Adrenal gland (tissue), 5 donors: ENCODE measurements at regions not wholly inside any gene's neighbourhood (a gene's known extent, or its start where the extent isn't known, plus 50 kb on each side); places are given as distances from the start of the nearest gene placed in this dataset.

ENCODE experiments used
- CTCF ChIP-seq, 6 experiments: fragments of 450-650 bp in 4 of 6; fragments of 200-600 bp in 2 of 6; sonication (generic) in 1 of 6; IDR thresholded peaks; 1 replicate in 5 of 6; 2 replicates in 1 of 6; pipeline versions ENCODE4 v1.5.1 to v1.8.0; 2016 to 2021; ENCODE audit warnings: antibody characterized with exemption in 6 of 6, mild to moderate bottlenecking in 2 of 6, moderate library complexity in 1 of 6
- POLR2A ChIP-seq, 2 donors: fragments of 450-650 bp; IDR thresholded peaks; one replicate each; pipeline ENCODE4 v1.6.1; 2017; ENCODE audit warnings: antibody characterized with exemption in 2 of 2, mild to moderate bottlenecking in 2 of 2, moderate library complexity in 1 of 2
- donor health status: DM: no; HTN: no; CAD: no.

- TF ChIP-seq CTCF (IDR thresholded peaks at IDR 0.05) = no peak
- TF ChIP-seq POLR2A (IDR thresholded peaks at IDR 0.05) = no peak
Observed at GRCh38 chr1:170303034-170303433, 157.3 kb downstream of the NTMT2 start.
